T-helper 9 cell (primary cell): ENCODE measurements at regions not wholly inside any gene's neighbourhood (a gene's known extent, or its start where the extent isn't known, plus 50 kb on each side); places are given as distances from the start of the nearest gene placed in this dataset.

Experiments
- DNase-seq: peaks from one replicate; pipeline ENCODE4 v3.0.0-alpha.2; 2020

GRCh38 chr18:67961701-67962440, 445.4 kb upstream of the DSEL start:
- DNase-seq, result no peak

GRCh38 chr18:67957684-67958083, 441.2 kb upstream of the DSEL start:
- DNase-seq, result no peak

GRCh38 chr18:67954594-67954993, 438.1 kb upstream of the DSEL start:
- DNase-seq, result no peak

- DNase-seq, result no peak
Observed at GRCh38 chr18:67951137-67951536, 434.6 kb upstream of the DSEL start.

- no peak for DNase-seq
Observed at GRCh38 chr18:67938660-67939059, 422.1 kb upstream of the DSEL start.

GRCh38 chr18:67935638-67936037, 419.1 kb upstream of the DSEL start:
- DNase-seq, result no peak

- no peak for DNase-seq
Observed at GRCh38 chr18:67933271-67933670, 416.8 kb upstream of the DSEL start.

GRCh38 chr18:67932271-67932670, 415.8 kb upstream of the DSEL start:
- no peak for DNase-seq

- DNase-seq, result no peak
Observed at GRCh38 chr18:67926929-67927864, 410.7 kb upstream of the DSEL start.

- no peak for DNase-seq
Observed at GRCh38 chr18:67924656-67925055, 408.1 kb upstream of the DSEL start.

- no peak for DNase-seq
Observed at GRCh38 chr18:67919316-67919715, 402.8 kb upstream of the DSEL start.

GRCh38 chr18:67916097-67916496, 399.6 kb upstream of the DSEL start:
- DNase-seq, result no peak

- no peak for DNase-seq
Observed at GRCh38 chr18:67913040-67913439, 396.5 kb upstream of the DSEL start.

GRCh38 chr18:67901573-67901972, 385.1 kb upstream of the DSEL start:
- DNase-seq, result no peak

- no peak for DNase-seq
Observed at GRCh38 chr18:67896451-67896850, 379.9 kb upstream of the DSEL start.

GRCh38 chr18:67893916-67894315, 377.4 kb upstream of the DSEL start:
- no peak for DNase-seq

- no peak for DNase-seq
Observed at GRCh38 chr18:67876871-67877270, 360.4 kb upstream of the DSEL start.

- no peak for DNase-seq
Observed at GRCh38 chr18:67875944-67876343, 359.4 kb upstream of the DSEL start.

GRCh38 chr18:67875060-67875459, 358.5 kb upstream of the DSEL start:
- DNase-seq, result no peak

GRCh38 chr18:67865400-67865799, 348.9 kb upstream of the DSEL start:
- DNase-seq, result no peak

- no peak for DNase-seq
Observed at GRCh38 chr18:67864677-67865340, 348.3 kb upstream of the DSEL start.

GRCh38 chr18:67862069-67862468, 345.5 kb upstream of the DSEL start:
- DNase-seq, result no peak

- no peak for DNase-seq
Observed at GRCh38 chr18:67854340-67854739, 337.8 kb upstream of the DSEL start.
